Transverse colon (tissue), 4 donors: ENCODE measurements at regions not wholly inside any gene's neighbourhood (a gene's known extent, or its start where the extent isn't known, plus 50 kb on each side); places are given as distances from the start of the nearest gene placed in this dataset.

ENCODE experiments used
- DNase-seq: peaks from one replicate; pipeline ENCODE4 v3.0.0-alpha.2; 2019
- H3K27ac ChIP-seq, 4 donors: fragments of 200-600 bp; sonication (generic); 2 replicates each; pipeline ENCODE4 v1.5.1; 2016 to 2018; ENCODE audit warnings: inconsistent platforms in 4 of 4
- H3K27me3 ChIP-seq: fragments of 200-600 bp; sonication (generic); 2 replicates; pipeline ENCODE4 v1.5.1; 2017; ENCODE audit warnings: inconsistent platforms
- H3K36me3 ChIP-seq, 4 donors: fragments of 200-600 bp; sonication (generic); 2 replicates each; pipeline ENCODE4 v1.5.1; 2017 to 2019; ENCODE audit warnings: inconsistent platforms in 4 of 4
- H3K4me1 ChIP-seq, 4 donors: fragments of 200-600 bp; sonication (generic); 2 replicates each; pipeline ENCODE4 v1.5.1; 2017 to 2020; ENCODE audit warnings: inconsistent platforms in 4 of 4
- H3K4me3 ChIP-seq, 4 donors: fragments of 200-600 bp; sonication (generic); 1 replicate in 1 of 4; 2 replicates in 3 of 4; pipeline versions ENCODE4 v1.5.1 to v1.6.1; 2017 to 2019; ENCODE audit warnings: inconsistent platforms in 4 of 4
- H3K9me3 ChIP-seq, 2 donors: fragments of 200-600 bp; sonication (generic); 2 replicates each; pipeline ENCODE4 v1.5.1; 2017 to 2019; ENCODE audit warnings: inconsistent platforms in 2 of 2
- CTCF ChIP-seq, 5 experiments: fragments of 200-600 bp in 3 of 5; fragments of 450-650 bp in 2 of 5; sonication (generic) in 3 of 5; IDR thresholded peaks; 1 replicate in 2 of 5; 2 replicates in 3 of 5; pipeline ENCODE4 v1.5.1; 2016 to 2017; ENCODE audit warnings: antibody characterized with exemption in 5 of 5, inconsistent platforms in 3 of 5, mild to moderate bottlenecking in 2 of 5, moderate library complexity in 1 of 5
- EP300 ChIP-seq: sonication (generic); formaldehyde crosslinking; IDR thresholded peaks from one replicate; pipeline ENCODE4 v1.6.1; 2017; ENCODE audit warnings: antibody characterized with exemption, low read depth
- POLR2A ChIP-seq: fragments of 450-650 bp; IDR thresholded peaks from one replicate; pipeline ENCODE4 v1.6.1; 2016; ENCODE audit warnings: antibody characterized with exemption, mild to moderate bottlenecking, moderate library complexity
- POLR2AphosphoS5 ChIP-seq, 3 donors: sonication (generic); formaldehyde crosslinking; IDR thresholded peaks; one replicate each; pipeline ENCODE4 v1.6.1; 2016; ENCODE audit warnings: antibody characterized with exemption in 3 of 3
- WGBS, 2 donors: methylation state at CpG; one replicate each; pipeline ENCODE4 v1.1.5; 2018; ENCODE audit warnings: low coverage in 1 of 2; 5-methylcytosine and 5-hydroxymethylcytosine counted together
- in situ Hi-C, 4 donors: fragments of 200-750 bp; cut with MboI; loops; one replicate each; pipeline versions ENCODE4 v1.15.0 to v1.15.1; 2017; ENCODE audit warnings: low sequenced_read_pairs in 3 of 4, low pct_ligation_motif_present in 1 of 4, low pct_unique_long_range_greater_than_20kb in 1 of 4
- intact Hi-C: fragments of 100-400 bp; cut with DNase I; formaldehyde crosslinking; loops from one replicate; pipeline ENCODE4 v1.15.1; 2023; ENCODE audit warnings: low total_unique reads

GRCh38 chr1:188382851-188383250, 1554.1 kb downstream of the PLA2G4A start:
- in situ Hi-C loops = no loop called here
- WGBS, 2 donors = 75 to 77% methylated on average over 1 to 2 of the region's 2 CpGs

GRCh38 chr1:188386161-188386560, 1557.4 kb downstream of the PLA2G4A start:
- intact Hi-C loops (no loop called here), in situ Hi-C loops (no loop called here)
- WGBS, 2 donors = 78 to 81% methylated on average over 5 of the region's 5 CpGs
- no peaks in the 10 kb centered on the region for H3K36me3 ChIP-seq
- no peaks in the 10 kb centered on the region for H3K4me1 ChIP-seq
- DNase-seq = no peak
- no peak overlapping the region for H3K27ac ChIP-seq
- no peak overlapping the region for H3K4me3 ChIP-seq
- H3K27me3 ChIP-seq = no peaks in the 10 kb centered on the region
- no peaks in the 10 kb centered on the region for H3K9me3 ChIP-seq
- TF ChIP-seq POLR2AphosphoS5 (IDR thresholded peaks at IDR 0.05) (no peak), POLR2A (no peak), CTCF (IDR thresholded peaks at IDR 0.05) (no peak), EP300 (no peak)

More at GRCh38 chr1:188382851-188383250, 1554.1 kb downstream of the PLA2G4A start:
- H3K4me3 ChIP-seq = no peak overlapping the region
- no peak for DNase-seq
- H3K9me3 ChIP-seq = no peaks in the 10 kb centered on the region
- no peak overlapping the region for H3K27ac ChIP-seq
- intact Hi-C loops = no loop called here
- TF ChIP-seq POLR2AphosphoS5 (IDR thresholded peaks at IDR 0.05) (no peak), POLR2A (no peak), CTCF (IDR thresholded peaks at IDR 0.05) (no peak), EP300 (no peak)
- H3K4me1 ChIP-seq = no peaks in the 10 kb centered on the region
- H3K27me3 ChIP-seq = no peaks in the 10 kb centered on the region
- H3K36me3 ChIP-seq = no peaks in the 10 kb centered on the region

GRCh38 chr1:188386666-188387065, 1557.9 kb downstream of the PLA2G4A start:
- intact Hi-C loops = no loop called here
- Histone ChIP-seq H3K27ac (no peak overlapping the region), H3K4me3 (no peak overlapping the region), H3K36me3 (no peaks in the 10 kb centered on the region), H3K27me3 (no peaks in the 10 kb centered on the region), H3K9me3 (no peaks in the 10 kb centered on the region), H3K4me1 (no peaks in the 10 kb centered on the region)
- in situ Hi-C loops = no loop called here
- TF ChIP-seq POLR2A = no peak
- no peak for DNase-seq
- 43 to 66% methylated on average over 2 to 3 of the region's 3 CpGs for WGBS, 2 donors

- TF ChIP-seq EP300 (no peak), CTCF (IDR thresholded peaks at IDR 0.05) (no peak), POLR2A (no peak), POLR2AphosphoS5 (IDR thresholded peaks at IDR 0.05) (no peak)
- Histone ChIP-seq H3K4me1 (no peaks in the 10 kb centered on the region), H3K27me3 (no peaks in the 10 kb centered on the region), H3K9me3 (no peaks in the 10 kb centered on the region), H3K36me3 (no peaks in the 10 kb centered on the region), H3K27ac (no peak overlapping the region), H3K4me3 (no peak overlapping the region)
- no peak for DNase-seq
- in situ Hi-C loops = no loop called here
- 73 to 94% methylated on average over 1 of the region's 1 CpG for WGBS, 2 donors
- intact Hi-C loops = no loop called here
Measured at GRCh38 chr1:188394677-188395076, 1565.9 kb downstream of the PLA2G4A start.

GRCh38 chr1:188397521-188397920, 1568.8 kb downstream of the PLA2G4A start:
- DNase-seq = no peak
- Histone ChIP-seq H3K36me3 (no peaks in the 10 kb centered on the region), H3K27ac (no peak overlapping the region), H3K4me3 (no peak overlapping the region), H3K4me1 (no peaks in the 10 kb centered on the region), H3K27me3 (no peaks in the 10 kb centered on the region), H3K9me3 (no peaks in the 10 kb centered on the region)
- WGBS, 2 donors = 92 to 100% methylated on average over 1 to 2 of the region's 2 CpGs
- no peak for TF ChIP-seq POLR2AphosphoS5 (IDR thresholded peaks at IDR 0.05)
- no peak for TF ChIP-seq CTCF (IDR thresholded peaks at IDR 0.05)
- TF ChIP-seq POLR2A = no peak
- no peak for TF ChIP-seq EP300
- in situ Hi-C loops = no loop called here
- intact Hi-C loops = no loop called here
